CD8-positive, alpha-beta memory T cell (primary cell): ENCODE measurements at regions not wholly inside any gene's neighbourhood (a gene's known extent, or its start where the extent isn't known, plus 50 kb on each side); places are given as distances from the start of the nearest gene placed in this dataset.
"Not testable (repeated sequence)": the region's sequence is repeated elsewhere in the genome, so short reads cannot be mapped to it uniquely, and the experiment has no call there.

ENCODE experiments used
- CTCF ChIA-PET: fragments of 350-600 bp; sonication (Branson Sonifier 250); formaldehyde crosslinking; loops from one replicate; lab custom pipeline; 2021; ENCODE audit warnings: antibody characterized with exemption; lab: Charles Lee
- POLR2A ChIA-PET: fragments of 350-600 bp; sonication (Branson Sonifier 250); formaldehyde crosslinking; loops from one replicate; lab custom pipeline; 2021; ENCODE audit warnings: antibody characterized with exemption; lab: Charles Lee
- DNase-seq, 5 donors: peaks; one replicate each; pipeline versions ENCODE4 v3.0.0 to v3.0.0-alpha.2; 2020 to 2022; ENCODE audit warnings: mixed read lengths in 1 of 5
- H3K27ac ChIP-seq: one replicate; pipeline ENCODE4 v1.7.0; 2013; ENCODE audit warnings: low read depth, mild to moderate bottlenecking, low read length, moderate library complexity
- H3K27me3 ChIP-seq: 2 replicates; pipeline ENCODE4 v1.7.0; 2013; ENCODE audit warnings: low read length, mild to moderate bottlenecking; ENCODE audit not compliant: insufficient read depth, poor library complexity, severe bottlenecking
- H3K36me3 ChIP-seq: 2 replicates; pipeline ENCODE4 v1.7.0; 2013; ENCODE audit warnings: mild to moderate bottlenecking, low read length, moderate library complexity; ENCODE audit not compliant: insufficient read depth
- H3K4me1 ChIP-seq: 2 replicates; pipeline ENCODE4 v1.7.0; 2013; ENCODE audit warnings: mild to moderate bottlenecking, low read length, moderate library complexity; ENCODE audit not compliant: insufficient read depth
- H3K4me3 ChIP-seq: 2 replicates; pipeline ENCODE4 v1.7.0; 2013; ENCODE audit warnings: mild to moderate bottlenecking, low read length
- H3K9me3 ChIP-seq: 2 replicates; pipeline ENCODE4 v1.7.0; 2013; ENCODE audit warnings: mild to moderate bottlenecking, low read length
- H3K27ac Mint-ChIP-seq, 8 donors: one replicate each; pipeline ENCODE4 v1.8.0; 2020 to 2021; ENCODE audit warnings: mixed read lengths in 8 of 8, mild to moderate bottlenecking in 6 of 8, inconsistent platforms in 3 of 8, moderate library complexity in 3 of 8
- H3K27me3 Mint-ChIP-seq, 2 donors: one replicate each; pipeline ENCODE4 v1.8.0; 2020 to 2021; ENCODE audit warnings: mixed read lengths in 2 of 2, mild to moderate bottlenecking in 1 of 2, moderate library complexity in 1 of 2
- H3K36me3 Mint-ChIP-seq, 3 donors: one replicate each; pipeline ENCODE4 v1.8.0; 2020 to 2021; ENCODE audit warnings: mixed read lengths in 3 of 3, inconsistent platforms in 1 of 3, mild to moderate bottlenecking in 1 of 3
- H3K4me1 Mint-ChIP-seq, 3 donors: one replicate each; pipeline ENCODE4 v1.8.0; 2020 to 2021; ENCODE audit warnings: mixed read lengths in 3 of 3, inconsistent platforms in 1 of 3, mild to moderate bottlenecking in 1 of 3
- H3K4me3 Mint-ChIP-seq, 7 donors: one replicate each; pipeline ENCODE4 v1.8.0; 2020 to 2021; ENCODE audit warnings: mixed read lengths in 7 of 7, mild to moderate bottlenecking in 6 of 7, moderate library complexity in 4 of 7, inconsistent platforms in 2 of 7
- H3K9me3 Mint-ChIP-seq, 5 donors: one replicate each; pipeline ENCODE4 v1.8.0; 2020 to 2022; ENCODE audit warnings: mixed read lengths in 5 of 5, mild to moderate bottlenecking in 3 of 5, moderate library complexity in 2 of 5, inconsistent platforms in 1 of 5

GRCh38 chr13:61252213-61252612 is 163.4 kb downstream of the PCDH20 start:
- ChIA-PET POLR2A (no interaction called here), CTCF (no interaction called here)
- no peak for DNase-seq
- Mint-ChIP-seq H3K27ac (no peak overlapping the region), H3K36me3 (no peaks in the 10 kb centered on the region), H3K4me1 (no peaks in the 10 kb centered on the region), H3K9me3 (peaks cover 2 to 19% (median 4%) of the 10 kb centered on the region in 5 donors), H3K27me3 (no peaks in the 10 kb centered on the region), H3K4me3 (no peak overlapping the region)
- no peak overlapping the region for H3K4me3 ChIP-seq
- H3K27ac ChIP-seq, result no peak overlapping the region
- no peaks in the 10 kb centered on the region for H3K9me3 ChIP-seq
- H3K36me3 ChIP-seq, result no peaks in the 10 kb centered on the region
- no peaks in the 10 kb centered on the region for H3K4me1 ChIP-seq
- no peaks in the 10 kb centered on the region for H3K27me3 ChIP-seq

GRCh38 chr13:61247149-61247936 is 168.3 kb downstream of the PCDH20 start:
- Histone ChIP-seq H3K36me3 (no peaks in the 10 kb centered on the region), H3K9me3 (no peaks in the 10 kb centered on the region), H3K27ac (no peak overlapping the region), H3K4me1 (no peaks in the 10 kb centered on the region), H3K27me3 (no peaks in the 10 kb centered on the region), H3K4me3 (no peak overlapping the region)
- peaks cover 7 to 18% (median 9%) of the 10 kb centered on the region in 5 donors for H3K9me3 Mint-ChIP-seq
- ChIA-PET POLR2A (no interaction called here), CTCF (no interaction called here)
- no peak overlapping the region for H3K27ac Mint-ChIP-seq
- no peak overlapping the region for H3K4me3 Mint-ChIP-seq
- H3K4me1 Mint-ChIP-seq, result no peaks in the 10 kb centered on the region
- DNase-seq, result no peak
- H3K27me3 Mint-ChIP-seq, result no peaks in the 10 kb centered on the region
- no peaks in the 10 kb centered on the region for H3K36me3 Mint-ChIP-seq

GRCh38 chr13:61246351-61246750 is 169.3 kb downstream of the PCDH20 start:
- H3K9me3 ChIP-seq, result no peaks in the 10 kb centered on the region
- CTCF ChIA-PET, result no interaction called here
- no peaks in the 10 kb centered on the region for H3K36me3 Mint-ChIP-seq

GRCh38 chr13:61215601-61216000 is 200.0 kb downstream of the PCDH20 start:
- Histone ChIP-seq H3K36me3 (no peaks in the 10 kb centered on the region), H3K4me3 (no peak overlapping the region), H3K9me3 (no peaks in the 10 kb centered on the region), H3K27me3 (no peaks in the 10 kb centered on the region), H3K27ac (no peak overlapping the region), H3K4me1 (no peaks in the 10 kb centered on the region)
- Mint-ChIP-seq H3K9me3 (peaks cover 0 to 17% (median 2%) of the 10 kb centered on the region in 5 donors), H3K36me3 (no peaks in the 10 kb centered on the region), H3K4me3 (no peak overlapping the region), H3K4me1 (no peaks in the 10 kb centered on the region), H3K27me3 (no peaks in the 10 kb centered on the region), H3K27ac (no peak overlapping the region)
- ChIA-PET CTCF (no interaction called here), POLR2A (no interaction called here)
- no peak for DNase-seq

More at GRCh38 chr13:61246351-61246750, 169.3 kb downstream of the PCDH20 start:
- POLR2A ChIA-PET, result no interaction called here
- DNase-seq, result no peak
- H3K27me3 Mint-ChIP-seq, result no peaks in the 10 kb centered on the region
- Histone ChIP-seq H3K27me3 (no peaks in the 10 kb centered on the region), H3K36me3 (no peaks in the 10 kb centered on the region), H3K4me3 (no peak overlapping the region), H3K4me1 (no peaks in the 10 kb centered on the region), H3K27ac (no peak overlapping the region)
- peaks cover 7 to 18% (median 9%) of the 10 kb centered on the region in 5 donors for H3K9me3 Mint-ChIP-seq
- no peaks in the 10 kb centered on the region for H3K4me1 Mint-ChIP-seq
- no peak overlapping the region for H3K4me3 Mint-ChIP-seq
- H3K27ac Mint-ChIP-seq, result no peak overlapping the region

GRCh38 chr13:61215116-61215515 is 200.5 kb downstream of the PCDH20 start:
- ChIA-PET CTCF (no interaction called here), POLR2A (no interaction called here)
- Histone ChIP-seq H3K9me3 (no peaks in the 10 kb centered on the region), H3K4me3 (no peak overlapping the region), H3K4me1 (no peaks in the 10 kb centered on the region), H3K27ac (no peak overlapping the region), H3K36me3 (no peaks in the 10 kb centered on the region), H3K27me3 (no peaks in the 10 kb centered on the region)
- no peak for DNase-seq
- Mint-ChIP-seq H3K27ac (no peak overlapping the region), H3K27me3 (no peaks in the 10 kb centered on the region), H3K4me1 (no peaks in the 10 kb centered on the region), H3K4me3 (no peak overlapping the region), H3K36me3 (no peaks in the 10 kb centered on the region), H3K9me3 (peaks cover 0 to 17% (median 2%) of the 10 kb centered on the region in 5 donors)

GRCh38 chr13:61214551-61214950 is 201.1 kb downstream of the PCDH20 start:
- Histone ChIP-seq H3K27ac (no peak overlapping the region), H3K9me3 (no peaks in the 10 kb centered on the region), H3K4me1 (no peaks in the 10 kb centered on the region), H3K36me3 (no peaks in the 10 kb centered on the region), H3K4me3 (no peak overlapping the region), H3K27me3 (no peaks in the 10 kb centered on the region)
- Mint-ChIP-seq H3K27ac (no peak overlapping the region), H3K9me3 (peaks cover 0 to 17% (median 2%) of the 10 kb centered on the region in 5 donors), H3K4me1 (no peaks in the 10 kb centered on the region), H3K27me3 (no peaks in the 10 kb centered on the region), H3K4me3 (no peak overlapping the region), H3K36me3 (no peaks in the 10 kb centered on the region)
- POLR2A ChIA-PET, result no interaction called here
- DNase-seq, result no peak
- CTCF ChIA-PET, result no interaction called here

GRCh38 chr13:61205898-61206297 is 209.8 kb downstream of the PCDH20 start:
- H3K4me3 Mint-ChIP-seq, H3K4me1 Mint-ChIP-seq, H3K4me3 ChIP-seq, H3K27ac ChIP-seq, CTCF ChIA-PET, H3K4me1 ChIP-seq, H3K36me3 Mint-ChIP-seq, DNase-seq, POLR2A ChIA-PET, H3K9me3 ChIP-seq, H3K27me3 ChIP-seq, H3K36me3 ChIP-seq, H3K27me3 Mint-ChIP-seq: not testable (repeated sequence)
- Mint-ChIP-seq H3K27ac (peak overlapping the region in 1 of 8 donors; percentile 62), H3K9me3 (peaks cover 0 to 23% (median 5%) of the 10 kb centered on the region in 5 donors)

GRCh38 chr13:61204025-61204424 is 211.6 kb downstream of the PCDH20 start:
- H3K4me1 Mint-ChIP-seq, result no peaks in the 10 kb centered on the region

More at GRCh38 chr13:61204025-61204424, 211.6 kb downstream of the PCDH20 start:
- DNase-seq, result no peak
- ChIA-PET POLR2A (no interaction called here), CTCF (no interaction called here)
- Histone ChIP-seq H3K4me3 (no peak overlapping the region), H3K4me1 (no peaks in the 10 kb centered on the region), H3K36me3 (no peaks in the 10 kb centered on the region), H3K27me3 (no peaks in the 10 kb centered on the region), H3K27ac (no peak overlapping the region), H3K9me3 (no peaks in the 10 kb centered on the region)
- no peak overlapping the region for H3K4me3 Mint-ChIP-seq
- no peaks in the 10 kb centered on the region for H3K36me3 Mint-ChIP-seq
- H3K9me3 Mint-ChIP-seq, result peaks cover 0 to 23% (median 6%) of the 10 kb centered on the region in 5 donors
- no peak overlapping the region for H3K27ac Mint-ChIP-seq
- H3K27me3 Mint-ChIP-seq, result no peaks in the 10 kb centered on the region
